ENCODE measurements at regions not wholly inside any gene's neighbourhood (a gene's known extent, or its start where the extent isn't known, plus 50 kb on each side); places are given as distances from the start of the nearest gene placed in this dataset.

- H3K36me3 ChIP-seq (ENCODE audit: control insufficient read depth, insufficient read depth, low read length, severe bottlenecking): no peaks in the 10 kb centered on the region
- no peak overlapping the region for H3K4me3 ChIP-seq (ENCODE audit: low read length)
- no peaks in the 10 kb centered on the region for H3K27me3 ChIP-seq (replicated peaks; ENCODE audit: control insufficient read depth, insufficient read depth, low read length)
- peak; percentile 91 for DNase-seq (ENCODE audit: low read depth)
- peaks cover 2% of the 10 kb centered on the region for H3K9me3 ChIP-seq (ENCODE audit: control insufficient read depth, low read length)
- H3K4me1 ChIP-seq (ENCODE audit: control insufficient read depth, insufficient read depth, low read length): peaks cover 23% of the 10 kb centered on the region
- H3K9ac ChIP-seq (ENCODE audit: low read length): peak overlapping the region; percentile 58
These were observed 526.4 kb upstream of the USP24 start for GRCh38 chr1:55741516-55741915.

GRCh38 chr1:55735106-55735505 lies 519.9 kb upstream of the USP24 start:
- Histone ChIP-seq H3K4me3 (ENCODE audit: low read length) (no peak overlapping the region), H3K9me3 (ENCODE audit: control insufficient read depth, low read length) (no peaks in the 10 kb centered on the region), H3K27me3 (replicated peaks; ENCODE audit: control insufficient read depth, insufficient read depth, low read length) (no peaks in the 10 kb centered on the region), H3K36me3 (ENCODE audit: control insufficient read depth, insufficient read depth, low read length, severe bottlenecking) (no peaks in the 10 kb centered on the region), H3K4me1 (ENCODE audit: control insufficient read depth, insufficient read depth, low read length) (peaks cover 10% of the 10 kb centered on the region), H3K9ac (ENCODE audit: low read length) (no peak overlapping the region)
- DNase-seq (ENCODE audit: low read depth): peak; percentile 32

GRCh38 chr1:55726994-55727393 lies 511.8 kb upstream of the USP24 start:
- H3K4me3 ChIP-seq (ENCODE audit: low read length): peak overlapping the region; percentile 5
- H3K9ac ChIP-seq (ENCODE audit: low read length): peak overlapping the region; percentile 25
- H3K9me3 ChIP-seq (ENCODE audit: control insufficient read depth, low read length): no peaks in the 10 kb centered on the region
- H3K27me3 ChIP-seq (replicated peaks; ENCODE audit: control insufficient read depth, insufficient read depth, low read length): no peaks in the 10 kb centered on the region
- DNase-seq (ENCODE audit: low read depth): peak; percentile 70
- peaks cover 39% of the 10 kb centered on the region for H3K4me1 ChIP-seq (ENCODE audit: control insufficient read depth, insufficient read depth, low read length)
- H3K36me3 ChIP-seq (ENCODE audit: control insufficient read depth, insufficient read depth, low read length, severe bottlenecking): no peaks in the 10 kb centered on the region

- DNase-seq (ENCODE audit: low read depth): peak; percentile 72
- Histone ChIP-seq H3K4me3 (ENCODE audit: low read length) (no peak overlapping the region), H3K9me3 (ENCODE audit: control insufficient read depth, low read length) (no peaks in the 10 kb centered on the region), H3K4me1 (ENCODE audit: control insufficient read depth, insufficient read depth, low read length) (peaks cover 44% of the 10 kb centered on the region), H3K36me3 (ENCODE audit: control insufficient read depth, insufficient read depth, low read length, severe bottlenecking) (no peaks in the 10 kb centered on the region), H3K9ac (ENCODE audit: low read length) (no peak overlapping the region), H3K27me3 (replicated peaks; ENCODE audit: control insufficient read depth, insufficient read depth, low read length) (no peaks in the 10 kb centered on the region)
These were observed 510.2 kb upstream of the USP24 start for GRCh38 chr1:55725378-55725777.

- H3K9ac ChIP-seq (ENCODE audit: low read length): peak overlapping the region; percentile 39
- H3K4me1 ChIP-seq (ENCODE audit: control insufficient read depth, insufficient read depth, low read length): peaks cover 51% of the 10 kb centered on the region
- H3K36me3 ChIP-seq (ENCODE audit: control insufficient read depth, insufficient read depth, low read length, severe bottlenecking): no peaks in the 10 kb centered on the region
- DNase-seq (ENCODE audit: low read depth): peak; percentile 85
- no peaks in the 10 kb centered on the region for H3K9me3 ChIP-seq (ENCODE audit: control insufficient read depth, low read length)
- H3K4me3 ChIP-seq (ENCODE audit: low read length): no peak overlapping the region
- no peaks in the 10 kb centered on the region for H3K27me3 ChIP-seq (replicated peaks; ENCODE audit: control insufficient read depth, insufficient read depth, low read length)
These were observed 509.6 kb upstream of the USP24 start for GRCh38 chr1:55724551-55725325.

GRCh38 chr1:55723001-55723400 lies 507.8 kb upstream of the USP24 start:
- H3K27me3 ChIP-seq (replicated peaks; ENCODE audit: control insufficient read depth, insufficient read depth, low read length): no peaks in the 10 kb centered on the region
- DNase-seq (ENCODE audit: low read depth): no peak
- H3K36me3 ChIP-seq (ENCODE audit: control insufficient read depth, insufficient read depth, low read length, severe bottlenecking): no peaks in the 10 kb centered on the region
- H3K4me1 ChIP-seq (ENCODE audit: control insufficient read depth, insufficient read depth, low read length): peaks cover 68% of the 10 kb centered on the region
- H3K9me3 ChIP-seq (ENCODE audit: control insufficient read depth, low read length): no peaks in the 10 kb centered on the region
- H3K9ac ChIP-seq (ENCODE audit: low read length): no peak overlapping the region
- no peak overlapping the region for H3K4me3 ChIP-seq (ENCODE audit: low read length)

- Histone ChIP-seq H3K9ac (ENCODE audit: low read length) (peak overlapping the region; percentile 86), H3K4me1 (ENCODE audit: control insufficient read depth, insufficient read depth, low read length) (peaks cover 71% of the 10 kb centered on the region), H3K4me3 (ENCODE audit: low read length) (no peak overlapping the region), H3K9me3 (ENCODE audit: control insufficient read depth, low read length) (no peaks in the 10 kb centered on the region), H3K36me3 (ENCODE audit: control insufficient read depth, insufficient read depth, low read length, severe bottlenecking) (no peaks in the 10 kb centered on the region), H3K27me3 (replicated peaks; ENCODE audit: control insufficient read depth, insufficient read depth, low read length) (no peaks in the 10 kb centered on the region)
- peak; percentile 71 for DNase-seq (ENCODE audit: low read depth)
These were observed 505.1 kb upstream of the USP24 start for GRCh38 chr1:55720261-55720660.

- DNase-seq (ENCODE audit: low read depth): peak; percentile 98
- H3K4me1 ChIP-seq (ENCODE audit: control insufficient read depth, insufficient read depth, low read length): peaks cover 61% of the 10 kb centered on the region
- H3K27me3 ChIP-seq (replicated peaks; ENCODE audit: control insufficient read depth, insufficient read depth, low read length): no peaks in the 10 kb centered on the region
- H3K36me3 ChIP-seq (ENCODE audit: control insufficient read depth, insufficient read depth, low read length, severe bottlenecking): no peaks in the 10 kb centered on the region
- H3K9me3 ChIP-seq (ENCODE audit: control insufficient read depth, low read length): no peaks in the 10 kb centered on the region
- H3K9ac ChIP-seq (ENCODE audit: low read length): peak overlapping the region; percentile 86
- no peak overlapping the region for H3K4me3 ChIP-seq (ENCODE audit: low read length)
These were observed 503.9 kb upstream of the USP24 start for GRCh38 chr1:55718758-55719671.

- Histone ChIP-seq H3K27me3 (replicated peaks; ENCODE audit: control insufficient read depth, insufficient read depth, low read length) (no peaks in the 10 kb centered on the region), H3K9me3 (ENCODE audit: control insufficient read depth, low read length) (no peaks in the 10 kb centered on the region), H3K36me3 (ENCODE audit: control insufficient read depth, insufficient read depth, low read length, severe bottlenecking) (no peaks in the 10 kb centered on the region), H3K9ac (ENCODE audit: low read length) (peak overlapping the region; percentile 79), H3K4me1 (ENCODE audit: control insufficient read depth, insufficient read depth, low read length) (peaks cover 53% of the 10 kb centered on the region), H3K4me3 (ENCODE audit: low read length) (no peak overlapping the region)
- DNase-seq (ENCODE audit: low read depth): peak; percentile 18
These were observed 501.9 kb upstream of the USP24 start for GRCh38 chr1:55717111-55717510.

- Histone ChIP-seq H3K4me3 (ENCODE audit: low read length) (no peak overlapping the region), H3K36me3 (ENCODE audit: control insufficient read depth, insufficient read depth, low read length, severe bottlenecking) (no peaks in the 10 kb centered on the region), H3K9me3 (ENCODE audit: control insufficient read depth, low read length) (no peaks in the 10 kb centered on the region), H3K27me3 (replicated peaks; ENCODE audit: control insufficient read depth, insufficient read depth, low read length) (no peaks in the 10 kb centered on the region), H3K4me1 (ENCODE audit: control insufficient read depth, insufficient read depth, low read length) (peaks cover 53% of the 10 kb centered on the region), H3K9ac (ENCODE audit: low read length) (peak overlapping the region; percentile 32)
- peak; percentile 52 for DNase-seq (ENCODE audit: low read depth)
These were observed 501.4 kb upstream of the USP24 start for GRCh38 chr1:55716610-55717009.

- Histone ChIP-seq H3K27me3 (replicated peaks; ENCODE audit: control insufficient read depth, insufficient read depth, low read length) (no peaks in the 10 kb centered on the region), H3K9ac (ENCODE audit: low read length) (peak overlapping the region; percentile 32), H3K4me1 (ENCODE audit: control insufficient read depth, insufficient read depth, low read length) (peaks cover 53% of the 10 kb centered on the region)
These were observed 501.0 kb upstream of the USP24 start for GRCh38 chr1:55716151-55716550.

More at GRCh38 chr1:55716151-55716550, 501.0 kb upstream of the USP24 start:
- Histone ChIP-seq H3K9me3 (ENCODE audit: control insufficient read depth, low read length) (no peaks in the 10 kb centered on the region), H3K4me3 (ENCODE audit: low read length) (no peak overlapping the region), H3K36me3 (ENCODE audit: control insufficient read depth, insufficient read depth, low read length, severe bottlenecking) (no peaks in the 10 kb centered on the region)
- DNase-seq (ENCODE audit: low read depth): no peak
